ENCODE measurements at regions not wholly inside any gene's neighbourhood (a gene's known extent, or its start where the extent isn't known, plus 50 kb on each side); places are given as distances from the start of the nearest gene placed in this dataset.

DNA sequence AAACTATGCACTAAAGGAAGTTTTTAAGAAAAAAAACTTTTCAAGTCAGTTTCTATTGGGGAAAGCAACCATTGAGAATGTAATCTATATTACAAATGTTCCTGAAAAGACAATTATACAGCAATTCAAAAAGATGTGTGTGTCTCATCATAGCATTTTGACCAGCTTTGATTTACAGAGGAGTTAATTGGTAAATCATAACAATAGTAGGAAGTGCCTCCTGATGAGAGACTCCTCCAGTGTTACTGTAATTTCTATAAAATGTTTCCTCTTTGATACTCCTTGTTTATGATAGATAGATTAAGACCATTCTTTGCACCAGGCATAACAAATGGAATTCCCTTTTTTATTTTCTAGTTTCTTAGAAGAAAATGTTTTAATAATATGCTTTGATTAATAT is 249.9 kb downstream of the CALCRL start (continued):
- TF ChIP-seq, protein P1, sequence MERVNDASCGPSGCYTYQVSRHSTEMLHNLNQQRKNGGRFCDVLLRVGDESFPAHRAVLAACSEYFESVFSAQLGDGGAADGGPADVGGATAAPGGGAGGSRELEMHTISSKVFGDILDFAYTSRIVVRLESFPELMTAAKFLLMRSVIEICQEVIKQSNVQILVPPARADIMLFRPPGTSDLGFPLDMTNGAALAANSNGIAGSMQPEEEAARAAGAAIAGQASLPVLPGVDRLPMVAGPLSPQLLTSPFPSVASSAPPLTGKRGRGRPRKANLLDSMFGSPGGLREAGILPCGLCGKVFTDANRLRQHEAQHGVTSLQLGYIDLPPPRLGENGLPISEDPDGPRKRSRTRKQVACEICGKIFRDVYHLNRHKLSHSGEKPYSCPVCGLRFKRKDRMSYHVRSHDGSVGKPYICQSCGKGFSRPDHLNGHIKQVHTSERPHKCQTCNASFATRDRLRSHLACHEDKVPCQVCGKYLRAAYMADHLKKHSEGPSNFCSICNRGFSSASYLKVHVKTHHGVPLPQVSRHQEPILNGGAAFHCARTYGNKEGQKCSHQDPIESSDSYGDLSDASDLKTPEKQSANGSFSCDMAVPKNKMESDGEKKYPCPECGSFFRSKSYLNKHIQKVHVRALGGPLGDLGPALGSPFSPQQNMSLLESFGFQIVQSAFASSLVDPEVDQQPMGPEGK (CRISPR knock-in tag; IDR thresholded peaks at IDR 0.05; ENCODE audit: borderline replicate concordance), result no peak
- TF ChIP-seq TCF4 (CRISPR knock-in tag; IDR thresholded peaks at IDR 0.05; ENCODE audit: borderline replicate concordance) (no peak), ARNTL (CRISPR knock-in tag; IDR thresholded peaks at IDR 0.05; ENCODE audit: borderline replicate concordance, low read depth) (no peak), ZNF70 (CRISPR knock-in tag; IDR thresholded peaks at IDR 0.05) (no peak), TOX (CRISPR knock-in tag; IDR thresholded peaks at IDR 0.05; ENCODE audit: borderline replicate concordance) (no peak)

DNA sequence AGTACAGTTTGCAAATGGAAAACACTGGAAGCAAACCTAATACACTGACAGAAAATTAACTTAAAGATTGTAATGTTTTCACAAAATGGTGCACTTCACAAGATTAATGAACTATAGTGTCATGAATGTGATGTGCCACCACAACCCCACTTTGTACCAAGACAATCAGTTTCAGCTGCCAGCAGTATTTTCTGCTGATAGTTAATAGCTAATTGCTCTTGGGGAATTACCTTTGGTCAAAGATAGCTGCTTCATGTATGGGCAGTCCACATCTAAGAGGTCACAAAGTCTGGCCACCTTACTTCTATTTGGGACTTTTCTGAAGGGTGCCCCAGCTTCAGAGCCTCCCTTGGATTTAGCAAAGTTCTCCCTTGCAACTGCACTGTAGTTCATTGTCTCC is 254.0 kb downstream of the CALCRL start:
- TF ChIP-seq, protein P1 (CRISPR knock-in tag; IDR thresholded peaks at IDR 0.05; ENCODE audit: borderline replicate concordance), result no peak
- TF ChIP-seq TOX (CRISPR knock-in tag; IDR thresholded peaks at IDR 0.05; ENCODE audit: borderline replicate concordance) (no peak), ISL1 (CRISPR knock-in tag; IDR thresholded peaks at IDR 0.05) (no peak), BACH2 (CRISPR knock-in tag; IDR thresholded peaks at IDR 0.05; ENCODE audit: borderline replicate concordance) (no peak), ZC3H10 (CRISPR knock-in tag; IDR thresholded peaks at IDR 0.05) (no peak), ARNTL (CRISPR knock-in tag; IDR thresholded peaks at IDR 0.05; ENCODE audit: borderline replicate concordance, low read depth) (no peak), SNAI2 (CRISPR knock-in tag; IDR thresholded peaks at IDR 0.05) (no peak)
- TF ChIP-seq, protein P2, sequence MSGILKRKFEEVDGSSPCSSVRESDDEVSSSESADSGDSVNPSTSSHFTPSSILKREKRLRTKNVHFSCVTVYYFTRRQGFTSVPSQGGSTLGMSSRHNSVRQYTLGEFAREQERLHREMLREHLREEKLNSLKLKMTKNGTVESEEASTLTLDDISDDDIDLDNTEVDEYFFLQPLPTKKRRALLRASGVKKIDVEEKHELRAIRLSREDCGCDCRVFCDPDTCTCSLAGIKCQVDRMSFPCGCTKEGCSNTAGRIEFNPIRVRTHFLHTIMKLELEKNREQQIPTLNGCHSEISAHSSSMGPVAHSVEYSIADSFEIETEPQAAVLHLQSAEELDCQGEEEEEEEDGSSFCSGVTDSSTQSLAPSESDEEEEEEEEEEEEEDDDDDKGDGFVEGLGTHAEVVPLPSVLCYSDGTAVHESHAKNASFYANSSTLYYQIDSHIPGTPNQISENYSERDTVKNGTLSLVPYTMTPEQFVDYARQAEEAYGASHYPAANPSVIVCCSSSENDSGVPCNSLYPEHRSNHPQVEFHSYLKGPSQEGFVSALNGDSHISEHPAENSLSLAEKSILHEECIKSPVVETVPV (CRISPR knock-in tag; IDR thresholded peaks at IDR 0.05), result no peak
- TF ChIP-seq, protein P3, sequence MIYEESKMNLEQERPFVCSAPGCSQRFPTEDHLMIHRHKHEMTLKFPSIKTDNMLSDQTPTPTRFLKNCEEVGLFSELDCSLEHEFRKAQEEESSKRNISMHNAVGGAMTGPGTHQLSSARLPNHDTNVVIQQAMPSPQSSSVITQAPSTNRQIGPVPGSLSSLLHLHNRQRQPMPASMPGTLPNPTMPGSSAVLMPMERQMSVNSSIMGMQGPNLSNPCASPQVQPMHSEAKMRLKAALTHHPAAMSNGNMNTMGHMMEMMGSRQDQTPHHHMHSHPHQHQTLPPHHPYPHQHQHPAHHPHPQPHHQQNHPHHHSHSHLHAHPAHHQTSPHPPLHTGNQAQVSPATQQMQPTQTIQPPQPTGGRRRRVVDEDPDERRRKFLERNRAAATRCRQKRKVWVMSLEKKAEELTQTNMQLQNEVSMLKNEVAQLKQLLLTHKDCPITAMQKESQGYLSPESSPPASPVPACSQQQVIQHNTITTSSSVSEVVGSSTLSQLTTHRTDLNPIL (CRISPR knock-in tag; IDR thresholded peaks at IDR 0.05; ENCODE audit: low read depth), result no peak
- no peak for ATAC-seq

DNA sequence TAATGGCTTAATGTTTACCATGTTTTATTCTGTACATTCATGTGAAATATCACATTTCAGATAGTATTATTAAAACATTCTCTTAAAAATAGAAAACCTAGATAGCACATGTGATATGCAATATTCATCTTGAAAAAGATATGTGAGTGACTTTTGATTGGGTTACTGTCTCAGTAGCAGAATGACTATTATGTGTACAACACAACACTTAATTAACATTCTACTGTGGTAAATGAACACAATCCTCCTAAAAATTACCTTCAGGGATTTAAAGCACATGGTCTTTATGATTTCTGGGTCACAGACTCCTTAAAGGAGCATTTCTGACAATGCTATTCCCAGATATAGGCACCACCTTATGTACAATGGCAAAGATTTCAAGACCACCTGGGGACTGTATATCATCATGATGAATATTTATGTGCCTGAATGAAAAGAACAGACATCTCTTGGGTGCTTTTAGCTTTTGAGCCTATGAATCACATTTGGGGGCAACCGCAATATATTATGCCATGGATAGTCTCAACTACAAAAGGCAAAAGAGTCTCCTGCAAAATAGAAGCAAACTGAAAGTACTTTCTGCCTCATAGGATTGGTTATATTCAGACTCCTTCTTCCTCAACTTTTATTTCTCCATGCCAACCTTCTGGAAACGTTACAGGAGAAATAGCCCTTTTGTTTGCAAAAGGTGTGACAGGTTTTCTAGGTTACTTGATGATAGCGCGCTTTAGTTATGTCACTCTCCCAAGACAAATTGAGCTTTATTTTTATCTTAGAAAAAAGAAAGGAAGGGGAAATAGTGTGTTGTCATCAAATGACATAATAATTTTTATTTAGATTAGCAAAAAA is 259.0 kb downstream of the CALCRL start:
- no peak for ATAC-seq
- TF ChIP-seq RARB (CRISPR knock-in tag; IDR thresholded peaks at IDR 0.05) (no peak), ZFP30 (CRISPR knock-in tag; IDR thresholded peaks at IDR 0.05) (no peak), CSDC2 (CRISPR knock-in tag; IDR thresholded peaks at IDR 0.05) (no peak), ZNF70 (CRISPR knock-in tag; IDR thresholded peaks at IDR 0.05) (no peak), OSR1 (CRISPR knock-in tag; IDR thresholded peaks at IDR 0.05) (no peak), BACH2 (CRISPR knock-in tag; IDR thresholded peaks at IDR 0.05; ENCODE audit: borderline replicate concordance) (no peak), ZNF565 (CRISPR knock-in tag; conservative IDR thresholded peaks at IDR 0.05; ENCODE audit: low read depth) (no peak), TOX (CRISPR knock-in tag; IDR thresholded peaks at IDR 0.05; ENCODE audit: borderline replicate concordance) (no peak)
- TF ChIP-seq, protein P3 (CRISPR knock-in tag; IDR thresholded peaks at IDR 0.05; ENCODE audit: low read depth), result no peak
- TF ChIP-seq, protein P1 (CRISPR knock-in tag; IDR thresholded peaks at IDR 0.05; ENCODE audit: borderline replicate concordance), result no peak
- TF ChIP-seq, protein P2 (CRISPR knock-in tag; IDR thresholded peaks at IDR 0.05), result no peak
- TF ChIP-seq, protein P4, sequence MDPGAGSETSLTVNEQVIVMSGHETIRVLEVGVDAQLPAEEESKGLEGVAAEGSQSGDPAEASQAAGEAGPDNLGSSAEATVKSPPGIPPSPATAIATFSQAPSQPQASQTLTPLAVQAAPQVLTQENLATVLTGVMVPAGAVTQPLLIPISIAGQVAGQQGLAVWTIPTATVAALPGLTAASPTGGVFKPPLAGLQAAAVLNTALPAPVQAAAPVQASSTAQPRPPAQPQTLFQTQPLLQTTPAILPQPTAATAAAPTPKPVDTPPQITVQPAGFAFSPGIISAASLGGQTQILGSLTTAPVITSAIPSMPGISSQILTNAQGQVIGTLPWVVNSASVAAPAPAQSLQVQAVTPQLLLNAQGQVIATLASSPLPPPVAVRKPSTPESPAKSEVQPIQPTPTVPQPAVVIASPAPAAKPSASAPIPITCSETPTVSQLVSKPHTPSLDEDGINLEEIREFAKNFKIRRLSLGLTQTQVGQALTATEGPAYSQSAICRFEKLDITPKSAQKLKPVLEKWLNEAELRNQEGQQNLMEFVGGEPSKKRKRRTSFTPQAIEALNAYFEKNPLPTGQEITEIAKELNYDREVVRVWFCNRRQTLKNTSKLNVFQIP (CRISPR knock-in tag; IDR thresholded peaks at IDR 0.05; ENCODE audit: borderline replicate concordance, low read depth), result no peak
- TF ChIP-seq, protein P5, sequence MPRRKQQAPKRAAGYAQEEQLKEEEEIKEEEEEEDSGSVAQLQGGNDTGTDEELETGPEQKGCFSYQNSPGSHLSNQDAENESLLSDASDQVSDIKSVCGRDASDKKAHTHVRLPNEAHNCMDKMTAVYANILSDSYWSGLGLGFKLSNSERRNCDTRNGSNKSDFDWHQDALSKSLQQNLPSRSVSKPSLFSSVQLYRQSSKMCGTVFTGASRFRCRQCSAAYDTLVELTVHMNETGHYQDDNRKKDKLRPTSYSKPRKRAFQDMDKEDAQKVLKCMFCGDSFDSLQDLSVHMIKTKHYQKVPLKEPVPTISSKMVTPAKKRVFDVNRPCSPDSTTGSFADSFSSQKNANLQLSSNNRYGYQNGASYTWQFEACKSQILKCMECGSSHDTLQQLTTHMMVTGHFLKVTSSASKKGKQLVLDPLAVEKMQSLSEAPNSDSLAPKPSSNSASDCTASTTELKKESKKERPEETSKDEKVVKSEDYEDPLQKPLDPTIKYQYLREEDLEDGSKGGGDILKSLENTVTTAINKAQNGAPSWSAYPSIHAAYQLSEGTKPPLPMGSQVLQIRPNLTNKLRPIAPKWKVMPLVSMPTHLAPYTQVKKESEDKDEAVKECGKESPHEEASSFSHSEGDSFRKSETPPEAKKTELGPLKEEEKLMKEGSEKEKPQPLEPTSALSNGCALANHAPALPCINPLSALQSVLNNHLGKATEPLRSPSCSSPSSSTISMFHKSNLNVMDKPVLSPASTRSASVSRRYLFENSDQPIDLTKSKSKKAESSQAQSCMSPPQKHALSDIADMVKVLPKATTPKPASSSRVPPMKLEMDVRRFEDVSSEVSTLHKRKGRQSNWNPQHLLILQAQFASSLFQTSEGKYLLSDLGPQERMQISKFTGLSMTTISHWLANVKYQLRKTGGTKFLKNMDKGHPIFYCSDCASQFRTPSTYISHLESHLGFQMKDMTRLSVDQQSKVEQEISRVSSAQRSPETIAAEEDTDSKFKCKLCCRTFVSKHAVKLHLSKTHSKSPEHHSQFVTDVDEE (CRISPR knock-in tag; IDR thresholded peaks at IDR 0.05), result no peak

Measured in SK-N-SH treated with all-trans-retinoic acid at 6 μM for 48 hours (cell line).